GM12891 (cell line): ENCODE measurements at regions not wholly inside any gene's neighbourhood (a gene's known extent, or its start where the extent isn't known, plus 50 kb on each side); places are given as distances from the start of the nearest gene placed in this dataset.
A peak's percentile ranks its signal among the peaks of the same experiment; 100 is the strongest.

Experiments
- PAX5 ChIP-seq: IDR thresholded peaks from 2 replicates; pipeline ENCODE4 v1.6.1; 2011; ENCODE audit warnings: low read length, moderate library complexity, mild to moderate bottlenecking; ENCODE audit not compliant: insufficient read depth, severe bottlenecking
- POLR2A ChIP-seq: IDR thresholded peaks from 2 replicates; pipeline ENCODE4 v1.6.1; 2011; ENCODE audit warnings: low read depth, low read length, control low read depth
- POLR2AphosphoS5 ChIP-seq: IDR thresholded peaks from 2 replicates; pipeline ENCODE4 v1.6.1; 2011; ENCODE audit warnings: low read depth, low read length, control low read depth
- POU2F2 ChIP-seq: IDR thresholded peaks from 2 replicates; pipeline ENCODE4 v1.6.1; 2011; ENCODE audit warnings: low read depth, mild to moderate bottlenecking, control low read depth, low read length, moderate library complexity
- SPI1 ChIP-seq: IDR thresholded peaks from 2 replicates; pipeline ENCODE4 v1.6.1; 2011; ENCODE audit warnings: low read depth, low read length, control low read depth
- TAF1 ChIP-seq: IDR thresholded peaks from 2 replicates; pipeline ENCODE4 v1.6.1; 2011; ENCODE audit warnings: low read depth, low read length, control low read depth

- TF ChIP-seq POLR2AphosphoS5: no peak
- TF ChIP-seq TAF1: no peak
- TF ChIP-seq POLR2A: no peak
- TF ChIP-seq SPI1: no peak
- TF ChIP-seq PAX5: no peak
- 0 out of 2 replicates have a peak, but pooled peaks have one; percentile 23 for TF ChIP-seq POU2F2
Measured at GRCh38 chr3:137946356-137946973, 63.5 kb upstream of the CLDN18 start.
